Endothelial cell of umbilical vein (primary cell): ENCODE measurements at regions not wholly inside any gene's neighbourhood (a gene's known extent, or its start where the extent isn't known, plus 50 kb on each side); places are given as distances from the start of the nearest gene placed in this dataset.

ENCODE experiments used
- BruUV-seq: library from RNA; stranded (reverse); fragments of 400-500 nt; replicated peaks from 2 replicates; lab custom pipeline; 2021; lab: Mats Ljungman, UMichigan
- CTCF ChIA-PET: fragments of 300-600, 350-600 bp; sonication (Branson Sonifier 250); formaldehyde crosslinking; loops from one replicate; lab custom pipeline; 2021; ENCODE audit warnings: antibody characterized with exemption, inconsistent platforms; lab: Charles Lee
- POLR2A ChIA-PET: fragments of 300-600, 350-600 bp; sonication (Branson Sonifier 250); formaldehyde crosslinking; loops from one replicate; lab custom pipeline; 2021; ENCODE audit warnings: antibody characterized with exemption, inconsistent platforms; lab: Charles Lee
- DNase-seq: peaks from one replicate; pipeline ENCODE4 v3.0.0-alpha.2; 2011; ENCODE audit warnings: low read depth, low spot score
- FAIRE-seq: peaks from 2 replicates; lab custom pipeline; 2011; peaks lifted over from hg19 to GRCh38; lab: Jason Lieb, UNC
- H2AFZ ChIP-seq: 2 replicates; pipeline ENCODE4 v1.6.0; 2012; ENCODE audit warnings: low read depth, low read length, control low read depth, inconsistent platforms
- H3K27ac ChIP-seq: 2 replicates; pipeline ENCODE4 v1.5.1; 2011; ENCODE audit warnings: low read depth, mild to moderate bottlenecking, control low read depth, low read length, moderate library complexity; ENCODE audit not compliant: insufficient read depth
- H3K27me3 ChIP-seq, 2 experiments: 2 replicates each; pipeline versions ENCODE4 v1.6.0 to v1.6.1; 2011; ENCODE audit warnings: low read length in 2 of 2, mixed read lengths in 1 of 2; ENCODE audit not compliant: control insufficient read depth in 2 of 2, insufficient read depth in 2 of 2
- H3K36me3 ChIP-seq, 2 experiments: 2 replicates in 1 of 2; 3 replicates in 1 of 2; pipeline ENCODE4 v1.5.1; 2011; ENCODE audit warnings: low read length in 2 of 2, mild to moderate bottlenecking in 1 of 2, moderate library complexity in 1 of 2; ENCODE audit not compliant: control insufficient read depth in 2 of 2, insufficient read depth in 2 of 2; ENCODE audit errors: extremely low read depth in 1 of 2
- H3K4me1 ChIP-seq: 3 replicates; pipeline ENCODE4 v1.5.1; 2011; ENCODE audit warnings: mild to moderate bottlenecking, low read length; ENCODE audit not compliant: control insufficient read depth, insufficient read depth; ENCODE audit errors: extremely low read depth
- H3K4me2 ChIP-seq: 2 replicates; pipeline ENCODE4 v1.6.1; 2011; ENCODE audit warnings: low read length, control low read depth, mixed read lengths; ENCODE audit not compliant: insufficient read depth
- H3K4me3 ChIP-seq, 3 experiments: fragments of 200-600 bp in 1 of 3; sonication (generic), shearing (Covaris generic) in 1 of 3; replicated peaks in 1 of 3; 2 replicates each; pipeline ENCODE4 v1.5.1; 2011 to 2016; ENCODE audit warnings: control low read depth in 3 of 3, low read length in 3 of 3, mild to moderate bottlenecking in 2 of 3, inconsistent platforms in 1 of 3, low read depth in 1 of 3, moderate library complexity in 1 of 3; ENCODE audit not compliant: insufficient read depth in 1 of 3
- H3K79me2 ChIP-seq: 2 replicates; pipeline ENCODE4 v1.6.0; 2012; ENCODE audit warnings: low read length, inconsistent platforms; ENCODE audit not compliant: control insufficient read depth, insufficient read depth
- H3K9ac ChIP-seq: replicated peaks from 2 replicates; pipeline ENCODE3; 2011; ENCODE audit warnings: low read length, control low read depth; ENCODE audit not compliant: insufficient read depth; ENCODE audit errors: extremely low read depth
- H3K9me1 ChIP-seq: replicated peaks from 3 replicates; pipeline ENCODE4 v1.6.0; 2011; ENCODE audit warnings: mild to moderate bottlenecking, low read length; ENCODE audit not compliant: control insufficient read depth, insufficient read depth; ENCODE audit errors: extremely low read depth
- H3K9me3 ChIP-seq: replicated peaks from 2 replicates; pipeline ENCODE4 v1.5.1; 2012; ENCODE audit warnings: low read length, inconsistent platforms; ENCODE audit not compliant: control insufficient read depth, insufficient read depth
- H4K20me1 ChIP-seq: replicated peaks from 2 replicates; pipeline ENCODE3; 2011; ENCODE audit warnings: mild to moderate bottlenecking, low read length; ENCODE audit not compliant: control insufficient read depth, insufficient read depth; ENCODE audit errors: extremely low read depth
- CTCF ChIP-seq, 2 donors: IDR thresholded peaks; 1 replicate in 1 of 2; 2 replicates in 1 of 2; pipeline ENCODE4 v1.5.1; 2011; ENCODE audit warnings: low read length in 2 of 2, mild to moderate bottlenecking in 2 of 2, moderate library complexity in 2 of 2, control low read depth in 1 of 2, inconsistent platforms in 1 of 2, low read depth in 1 of 2; ENCODE audit not compliant: insufficient read depth in 1 of 2; ENCODE audit errors: extremely low read depth in 1 of 2
- EZH2 ChIP-seq: IDR thresholded peaks from 2 replicates; pipeline ENCODE4 v1.6.1; 2012; ENCODE audit warnings: borderline replicate concordance, low read depth, mild to moderate bottlenecking, moderate library complexity, low read length, inconsistent platforms; ENCODE audit not compliant: severe bottlenecking
- FOS ChIP-seq: IDR thresholded peaks from 2 replicates; pipeline ENCODE4 v1.6.1; 2011; ENCODE audit warnings: mild to moderate bottlenecking, low read length, moderate library complexity, borderline replicate concordance; ENCODE audit not compliant: insufficient read depth
- JUN ChIP-seq: IDR thresholded peaks from 2 replicates; pipeline ENCODE4 v1.6.1; 2011; ENCODE audit warnings: borderline replicate concordance, low read depth; ENCODE audit not compliant: insufficient read length, insufficient read depth
- MAX ChIP-seq: IDR thresholded peaks from 2 replicates; pipeline ENCODE4 v1.6.1; 2011; ENCODE audit not compliant: insufficient read depth, insufficient read length
- MYC ChIP-seq: IDR thresholded peaks from one replicate; pipeline ENCODE4 v1.6.1; 2011; ENCODE audit warnings: mild to moderate bottlenecking, low read depth, low read length
- POLR2A ChIP-seq: IDR thresholded peaks from 2 replicates; pipeline ENCODE4 v1.6.1; 2012; ENCODE audit warnings: low read depth, mild to moderate bottlenecking, control low read depth, low read length
- dilution Hi-C: fragments of 300-500 bp; cut with MboI; formaldehyde crosslinking; loops from one replicate; pipeline ENCODE4 v1.15.0; 2019; ENCODE audit warnings: low sequenced_read_pairs; ENCODE audit not compliant: extremely low pct_ligation_motif_present
- intact Hi-C: fragments of 100-400 bp; cut with micrococcal nuclease; formaldehyde crosslinking; loops from one replicate; pipeline ENCODE4 v1.10.0; 2022

GRCh38 chr18:22681908-22682307 is 251.2 kb upstream of the RBBP8 start:
- H3K27ac ChIP-seq = no peak overlapping the region
- H2AFZ ChIP-seq = no peak overlapping the region
- peaks cover 8% of the 10 kb centered on the region for H3K4me1 ChIP-seq
- DNase-seq (no peak), FAIRE-seq (no peak)
- POLR2A ChIA-PET = no interaction called here
- H3K36me3 ChIP-seq = no peaks in the 10 kb centered on the region
- CTCF ChIA-PET = no interaction called here
- no peak overlapping the region for H3K4me3 ChIP-seq
- no peaks in the 10 kb centered on the region for H3K9me3 ChIP-seq
- BruUV-seq = no TSS peak
- H3K27me3 ChIP-seq = no peaks in the 10 kb centered on the region
- intact Hi-C loops = no loop called here
- no peaks in the 10 kb centered on the region for H3K9me1 ChIP-seq
- no peaks in the 10 kb centered on the region for H3K79me2 ChIP-seq
- dilution Hi-C loops = no loop called here
- TF ChIP-seq CTCF (IDR thresholded peaks at IDR 0.05; ENCODE audit: extremely low read depth in 1 of 2, insufficient read depth in 1 of 2, low read depth in 1 of 2, low read length in 2 of 2) (no peak), JUN (no peak), MYC (no peak), MAX (no peak), POLR2A (no peak), FOS (no peak), EZH2 (no peak)
- H3K4me2 ChIP-seq = no peak overlapping the region
- no peaks in the 10 kb centered on the region for H4K20me1 ChIP-seq
- no peak overlapping the region for H3K9ac ChIP-seq
